MM.1S (cell line): ENCODE measurements at regions not wholly inside any gene's neighbourhood (a gene's known extent, or its start where the extent isn't known, plus 50 kb on each side); places are given as distances from the start of the nearest gene placed in this dataset.

Experiments used
- DNase-seq: peaks from one replicate; pipeline ENCODE4 v3.0.0-alpha.2; 2015
- H2AFZ ChIP-seq: fragments of 300-600 bp; sonication (generic); 2 replicates; pipeline ENCODE4 v1.6.0; 2016; ENCODE audit warnings: antibody characterized with exemption, low read length
- H3F3A ChIP-seq: fragments of 300-600 bp; sonication (generic); 2 replicates; pipeline ENCODE4 v1.6.1; 2016; ENCODE audit warnings: mild to moderate bottlenecking, antibody characterized with exemption, low read length, moderate library complexity, mixed read lengths; ENCODE audit not compliant: insufficient read depth
- H3K27ac ChIP-seq: fragments of 300-600 bp; sonication (generic); 2 replicates; pipeline ENCODE4 v1.5.1; 2016; ENCODE audit warnings: mild to moderate bottlenecking, low read length
- H3K27me3 ChIP-seq: fragments of 300-600 bp; sonication (generic); replicated peaks from 2 replicates; pipeline ENCODE4 v1.6.0; 2016; ENCODE audit warnings: low read length; ENCODE audit not compliant: insufficient read depth
- H3K36me3 ChIP-seq: fragments of 300-600 bp; sonication (generic); replicated peaks from 2 replicates; pipeline ENCODE4 v1.6.1; 2016; ENCODE audit warnings: mild to moderate bottlenecking, low read length, mixed read lengths; ENCODE audit not compliant: insufficient read depth
- H3K4me1 ChIP-seq: fragments of 300-600 bp; sonication (generic); 2 replicates; pipeline ENCODE4 v1.6.1; 2016; ENCODE audit warnings: low read length, mixed read lengths
- H3K4me2 ChIP-seq: fragments of 300-600 bp; sonication (generic); 2 replicates; pipeline ENCODE4 v1.6.0; 2016; ENCODE audit warnings: low read depth, low read length
- H3K4me3 ChIP-seq: fragments of 300-600 bp; sonication (generic); 2 replicates; pipeline ENCODE4 v1.5.1; 2016; ENCODE audit warnings: low read length, mixed read lengths
- H3K79me2 ChIP-seq: fragments of 300-600 bp; sonication (generic); 2 replicates; pipeline ENCODE4 v1.6.1; 2016; ENCODE audit warnings: mixed run types, low read length, mixed read lengths
- H3K9ac ChIP-seq: fragments of 300-600 bp; sonication (generic); 2 replicates; pipeline ENCODE4 v1.6.1; 2016; ENCODE audit warnings: low read length, mixed read lengths
- H3K9me2 ChIP-seq: fragments of 300-600 bp; sonication (generic); replicated peaks from 2 replicates; pipeline ENCODE4 v1.6.1; 2016; ENCODE audit warnings: mild to moderate bottlenecking, low read length, mixed read lengths; ENCODE audit not compliant: insufficient read depth
- H3K9me3 ChIP-seq: fragments of 300-600 bp; sonication (generic); replicated peaks from 2 replicates; pipeline ENCODE4 v1.6.1; 2016; ENCODE audit warnings: mild to moderate bottlenecking, low read length, mixed read lengths; ENCODE audit not compliant: insufficient read depth
- H4K20me1 ChIP-seq: fragments of 300-600 bp; sonication (generic); 2 replicates; pipeline ENCODE4 v1.6.1; 2016; ENCODE audit warnings: mild to moderate bottlenecking, low read length, moderate library complexity, mixed read lengths; ENCODE audit not compliant: insufficient read depth
- CTCF ChIP-seq: fragments of 300-600 bp; sonication (generic); IDR thresholded peaks from 2 replicates; pipeline ENCODE4 v1.5.1; 2016; ENCODE audit warnings: antibody characterized with exemption, low read length, mixed read lengths
- EZH2 ChIP-seq: fragments of 300-600 bp; sonication (generic); optimal IDR thresholded peaks from 2 replicates; pipeline ENCODE3; 2017; ENCODE audit warnings: low read depth, mild to moderate bottlenecking, antibody characterized with exemption, low read length, mixed read lengths
- EZH2phosphoT487 ChIP-seq: fragments of 300-600 bp; sonication (generic); IDR thresholded peaks from 2 replicates; pipeline ENCODE4 v1.6.1; 2018; ENCODE audit warnings: antibody characterized with exemption, low read length

GRCh38 chr16:80442779-80443178, 98.0 kb upstream of the DYNLRB2 start:
- DNase-seq, result no peak

GRCh38 chr16:80441935-80442334, 98.9 kb upstream of the DYNLRB2 start:
- no peak for TF ChIP-seq EZH2phosphoT487
- no peak for TF ChIP-seq EZH2
- no peak for TF ChIP-seq CTCF
- H3K9me3 ChIP-seq, result no peaks in the 10 kb centered on the region
- no peak overlapping the region for H2AFZ ChIP-seq
- H3K4me3 ChIP-seq, result no peak overlapping the region
- H3K4me1 ChIP-seq, result no peaks in the 10 kb centered on the region
- H3K27me3 ChIP-seq, result no peaks in the 10 kb centered on the region
- H4K20me1 ChIP-seq, result no peaks in the 10 kb centered on the region
- H3F3A ChIP-seq, result no peaks in the 10 kb centered on the region; the same call in 1 of the 2 replicates
- no peaks in the 10 kb centered on the region for H3K9me2 ChIP-seq
- H3K79me2 ChIP-seq, result no peaks in the 10 kb centered on the region
- H3K36me3 ChIP-seq, result no peaks in the 10 kb centered on the region
- no peak overlapping the region for H3K9ac ChIP-seq
- H3K27ac ChIP-seq, result no peak overlapping the region
- DNase-seq, result no peak
- H3K4me2 ChIP-seq, result no peak overlapping the region

More at GRCh38 chr16:80442779-80443178, 98.0 kb upstream of the DYNLRB2 start:
- Histone ChIP-seq H3K36me3 (no peaks in the 10 kb centered on the region), H3K79me2 (no peaks in the 10 kb centered on the region), H4K20me1 (no peaks in the 10 kb centered on the region), H3K9ac (no peak overlapping the region), H2AFZ (no peak overlapping the region), H3K4me3 (no peak overlapping the region), H3K4me2 (no peak overlapping the region), H3K9me2 (no peaks in the 10 kb centered on the region), H3K4me1 (no peaks in the 10 kb centered on the region), H3K27ac (no peak overlapping the region), H3K9me3 (no peaks in the 10 kb centered on the region), H3K27me3 (no peaks in the 10 kb centered on the region), H3F3A (no peaks in the 10 kb centered on the region; the same call in 1 of the 2 replicates)
- TF ChIP-seq CTCF, result no peak
- TF ChIP-seq EZH2phosphoT487, result no peak
- no peak for TF ChIP-seq EZH2

- Histone ChIP-seq H3K9ac (no peak overlapping the region), H3K9me2 (no peaks in the 10 kb centered on the region), H3K4me2 (peak overlapping the region; percentile 49), H3K27ac (peak overlapping the region; percentile 6; the same call in 1 of the 2 replicates), H3K79me2 (no peaks in the 10 kb centered on the region), H3K27me3 (no peaks in the 10 kb centered on the region), H3K9me3 (no peaks in the 10 kb centered on the region), H3K4me1 (no peaks in the 10 kb centered on the region), H4K20me1 (no peaks in the 10 kb centered on the region), H3K36me3 (no peaks in the 10 kb centered on the region), H2AFZ (no peak overlapping the region), H3K4me3 (no peak overlapping the region), H3F3A (no peaks in the 10 kb centered on the region; the same call in 1 of the 2 replicates)
- no peak for TF ChIP-seq EZH2
- TF ChIP-seq EZH2phosphoT487, result no peak
- TF ChIP-seq CTCF, result no peak
- DNase-seq, result no peak
Measured at GRCh38 chr16:80440667-80441066, 100.1 kb upstream of the DYNLRB2 start.
